ENCODE measurements at regions not wholly inside any gene's neighbourhood (a gene's known extent, or its start where the extent isn't known, plus 50 kb on each side); places are given as distances from the start of the nearest gene placed in this dataset.

- TF ChIP-seq ATF2 (IDR thresholded peaks at IDR 0.05; ENCODE audit: low read length) (no peak), YY1 (IDR thresholded peaks at IDR 0.05; ENCODE audit: low read depth, low read length) (no peak), USF2 (IDR thresholded peaks at IDR 0.05; ENCODE audit: low read length) (no peak), SP4 (IDR thresholded peaks at IDR 0.05; ENCODE audit: low read length) (no peak), CHD7 (IDR thresholded peaks at IDR 0.05; ENCODE audit: insufficient replicate concordance, low read length) (no peak), PHF8 (conservative IDR thresholded peaks at IDR 0.05; ENCODE audit: low read depth, low read length) (no peak)
Observed at GRCh38 chr10:59517341-59517899, 155.1 kb upstream of the FAM13C start (continued).
